HepG2 (cell line): ENCODE measurements at regions not wholly inside any gene's neighbourhood (a gene's known extent, or its start where the extent isn't known, plus 50 kb on each side); places are given as distances from the start of the nearest gene placed in this dataset.

Source experiments
- HOXA9 ChIP-seq: sonication (generic); formaldehyde crosslinking; IDR thresholded peaks from 2 replicates; pipeline ENCODE4 v1.8.1; 2022; ENCODE audit warnings: missing genetic modification reagents, mild to moderate bottlenecking, moderate library complexity, borderline replicate concordance
- HOXD1 ChIP-seq: sonication (generic); formaldehyde crosslinking; IDR thresholded peaks from 2 replicates; pipeline ENCODE4 v1.5.0; 2020; ENCODE audit warnings: missing genetic modification reagents
- MXD4 ChIP-seq: IDR thresholded peaks from 2 replicates; pipeline ENCODE4 v1.6.1; 2016; ENCODE audit warnings: mild to moderate bottlenecking, missing biosample characterization, missing genetic modification reagents
- NCOA1 ChIP-seq: sonication (generic); formaldehyde crosslinking; IDR thresholded peaks from 2 replicates; pipeline ENCODE4 v1.9.0; 2021; ENCODE audit warnings: missing genetic modification reagents
- PHF8 ChIP-seq: sonication (generic); formaldehyde crosslinking; IDR thresholded peaks from 2 replicates; pipeline ENCODE4 v1.5.0; 2020; ENCODE audit warnings: missing genetic modification reagents
- RARA ChIP-seq: IDR thresholded peaks from 2 replicates; pipeline ENCODE4 v1.6.1; 2016; ENCODE audit warnings: missing genetic modification reagents, missing compliant biosample characterization
- SP4 ChIP-seq: sonication (generic); formaldehyde crosslinking; IDR thresholded peaks from 2 replicates; pipeline ENCODE4 v1.8.1; 2023; ENCODE audit warnings: mild to moderate bottlenecking, missing genetic modification reagents
- SRSF1 ChIP-seq: fragments of 200-400 bp; formaldehyde crosslinking; optimal IDR thresholded peaks from 2 replicates; pipeline ENCODE3; 2017; ENCODE audit warnings: mild to moderate bottlenecking, low read depth, low read length, moderate library complexity
- SRY ChIP-seq: sonication (generic); formaldehyde crosslinking; IDR thresholded peaks from 2 replicates; pipeline ENCODE4 v1.8.0; 2022; ENCODE audit warnings: mild to moderate bottlenecking, missing genetic modification reagents
- TCF12 ChIP-seq, 2 experiments: fragments of 450-650 bp in 1 of 2; sonication (generic) in 1 of 2; formaldehyde crosslinking in 1 of 2; IDR thresholded peaks; 2 replicates each; pipeline versions ENCODE4 v1.6.1 to v1.8.0; 2017 to 2022; ENCODE audit warnings: antibody characterized with exemption in 1 of 2, mild to moderate bottlenecking in 1 of 2, missing genetic modification reagents in 1 of 2, moderate library complexity in 1 of 2
- ZFP82 ChIP-seq: sonication (generic); formaldehyde crosslinking; IDR thresholded peaks from 2 replicates; pipeline ENCODE4 v1.5.1; 2020; ENCODE audit warnings: mild to moderate bottlenecking, missing genetic modification reagents, borderline replicate concordance
- ZNF180 ChIP-seq: sonication (generic); formaldehyde crosslinking; IDR thresholded peaks from 2 replicates; pipeline ENCODE4 v1.4.0; 2020; ENCODE audit warnings: low read depth, missing genetic modification reagents, borderline replicate concordance
- ZNF556 ChIP-seq: sonication (generic); formaldehyde crosslinking; IDR thresholded peaks from 2 replicates; pipeline ENCODE4 v1.4.0; 2020; ENCODE audit warnings: mild to moderate bottlenecking, missing genetic modification reagents, borderline replicate concordance
- ZNF614 ChIP-seq: IDR thresholded peaks from 2 replicates; pipeline ENCODE4 v1.6.1; 2018; ENCODE audit warnings: missing biosample characterization, missing genetic modification reagents, inconsistent platforms, borderline replicate concordance
- ZNF670 ChIP-seq: sonication (generic); formaldehyde crosslinking; IDR thresholded peaks from 2 replicates; pipeline ENCODE4 v1.8.0; 2022; ENCODE audit warnings: mild to moderate bottlenecking, missing genetic modification reagents, borderline replicate concordance
- TF ChIP-seq, protein P1 (sequence below): sonication (generic); formaldehyde crosslinking; IDR thresholded peaks from 2 replicates; pipeline ENCODE4 v1.4.0; 2020; ENCODE audit warnings: missing genetic modification reagents
- TF ChIP-seq, protein P2 (sequence below): sonication (generic); formaldehyde crosslinking; IDR thresholded peaks from 2 replicates; pipeline ENCODE4 v1.4.0; 2020; ENCODE audit warnings: low read depth, missing genetic modification reagents
- TF ChIP-seq, protein P3 (sequence below): fragments of 450-650 bp; IDR thresholded peaks from 2 replicates; pipeline ENCODE4 v1.6.1; 2017

DNA sequence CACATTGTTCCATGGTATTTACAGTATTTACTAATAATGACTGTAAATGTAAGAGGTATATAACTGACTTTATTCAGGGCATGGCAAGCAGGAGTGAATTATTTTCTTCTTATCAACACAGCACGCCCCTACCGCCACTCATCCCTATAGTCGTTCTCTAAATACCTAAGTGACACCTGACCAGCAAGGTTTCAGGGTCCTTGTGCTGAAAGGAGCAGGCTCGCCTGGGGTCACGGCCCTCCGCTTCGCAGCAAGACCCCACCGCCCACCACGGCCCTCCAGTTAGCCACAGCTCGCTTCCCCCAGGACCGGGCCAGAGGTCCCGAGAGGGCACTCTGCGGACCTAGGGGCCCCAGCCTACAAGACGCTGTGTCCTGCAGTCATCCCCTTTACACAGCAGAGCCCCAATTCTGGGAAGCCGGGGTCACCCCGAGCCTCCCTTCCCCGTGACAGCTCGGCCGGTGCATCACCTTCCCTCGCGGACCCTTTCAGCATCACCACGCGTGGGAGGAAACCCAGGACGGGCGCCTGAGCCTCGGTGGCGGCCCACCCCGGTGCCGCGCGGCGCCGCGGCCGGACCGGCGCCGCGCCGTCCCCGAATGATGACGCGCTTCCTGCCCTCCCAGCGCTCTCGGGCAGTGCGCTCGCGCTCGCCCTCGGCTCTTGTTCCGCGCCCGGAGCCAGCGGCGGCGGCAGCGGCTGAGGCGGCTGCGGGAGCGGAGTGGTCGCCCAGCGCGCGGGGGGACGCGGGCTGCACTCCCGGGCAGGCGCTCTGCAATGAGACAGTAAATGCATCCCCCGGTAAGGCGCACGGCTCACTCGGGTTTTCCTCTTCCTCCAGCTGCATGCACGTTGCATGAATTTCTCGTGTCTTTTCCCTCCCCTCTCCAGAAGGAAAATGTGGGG, 225.1 kb upstream of the C2CD4B start, which contains the start of gene TLN2 (continued):
- TF ChIP-seq, protein P1, sequence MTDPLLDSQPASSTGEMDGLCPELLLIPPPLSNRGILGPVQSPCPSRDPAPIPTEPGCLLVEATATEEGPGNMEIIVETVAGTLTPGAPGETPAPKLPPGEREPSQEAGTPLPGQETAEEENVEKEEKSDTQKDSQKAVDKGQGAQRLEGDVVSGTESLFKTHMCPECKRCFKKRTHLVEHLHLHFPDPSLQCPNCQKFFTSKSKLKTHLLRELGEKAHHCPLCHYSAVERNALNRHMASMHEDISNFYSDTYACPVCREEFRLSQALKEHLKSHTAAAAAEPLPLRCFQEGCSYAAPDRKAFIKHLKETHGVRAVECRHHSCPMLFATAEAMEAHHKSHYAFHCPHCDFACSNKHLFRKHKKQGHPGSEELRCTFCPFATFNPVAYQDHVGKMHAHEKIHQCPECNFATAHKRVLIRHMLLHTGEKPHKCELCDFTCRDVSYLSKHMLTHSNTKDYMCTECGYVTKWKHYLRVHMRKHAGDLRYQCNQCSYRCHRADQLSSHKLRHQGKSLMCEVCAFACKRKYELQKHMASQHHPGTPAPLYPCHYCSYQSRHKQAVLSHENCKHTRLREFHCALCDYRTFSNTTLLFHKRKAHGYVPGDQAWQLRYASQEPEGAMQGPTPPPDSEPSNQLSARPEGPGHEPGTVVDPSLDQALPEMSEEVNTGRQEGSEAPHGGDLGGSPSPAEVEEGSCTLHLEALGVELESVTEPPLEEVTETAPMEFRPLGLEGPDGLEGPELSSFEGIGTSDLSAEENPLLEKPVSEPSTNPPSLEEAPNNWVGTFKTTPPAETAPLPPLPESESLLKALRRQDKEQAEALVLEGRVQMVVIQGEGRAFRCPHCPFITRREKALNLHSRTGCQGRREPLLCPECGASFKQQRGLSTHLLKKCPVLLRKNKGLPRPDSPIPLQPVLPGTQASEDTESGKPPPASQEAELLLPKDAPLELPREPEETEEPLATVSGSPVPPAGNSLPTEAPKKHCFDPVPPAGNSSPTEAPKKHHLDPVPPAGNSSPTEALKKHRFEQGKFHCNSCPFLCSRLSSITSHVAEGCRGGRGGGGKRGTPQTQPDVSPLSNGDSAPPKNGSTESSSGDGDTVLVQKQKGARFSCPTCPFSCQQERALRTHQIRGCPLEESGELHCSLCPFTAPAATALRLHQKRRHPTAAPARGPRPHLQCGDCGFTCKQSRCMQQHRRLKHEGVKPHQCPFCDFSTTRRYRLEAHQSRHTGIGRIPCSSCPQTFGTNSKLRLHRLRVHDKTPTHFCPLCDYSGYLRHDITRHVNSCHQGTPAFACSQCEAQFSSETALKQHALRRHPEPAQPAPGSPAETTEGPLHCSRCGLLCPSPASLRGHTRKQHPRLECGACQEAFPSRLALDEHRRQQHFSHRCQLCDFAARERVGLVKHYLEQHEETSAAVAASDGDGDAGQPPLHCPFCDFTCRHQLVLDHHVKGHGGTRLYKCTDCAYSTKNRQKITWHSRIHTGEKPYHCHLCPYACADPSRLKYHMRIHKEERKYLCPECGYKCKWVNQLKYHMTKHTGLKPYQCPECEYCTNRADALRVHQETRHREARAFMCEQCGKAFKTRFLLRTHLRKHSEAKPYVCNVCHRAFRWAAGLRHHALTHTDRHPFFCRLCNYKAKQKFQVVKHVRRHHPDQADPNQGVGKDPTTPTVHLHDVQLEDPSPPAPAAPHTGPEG, result no peak; the same call in 1 of the 2 replicates
- TF ChIP-seq ZNF180 (CRISPR knock-in tag) (peak; percentile 65; the same call in 1 of the 2 replicates), PHF8 (CRISPR knock-in tag) (peak; percentile 96), ZNF614 (CRISPR knock-in tag) (no peak), ZFP82 (CRISPR knock-in tag) (no peak), SRY (CRISPR knock-in tag) (no peak), RARA (CRISPR knock-in tag) (no peak), TCF12 (IDR thresholded peaks at IDR 0.05) (no peak), TCF12 (CRISPR knock-in tag; IDR thresholded peaks at IDR 0.05) (no peak), NCOA1 (no peak), MXD4 (CRISPR knock-in tag) (peak; percentile 36; the same call in 1 of the 2 replicates), HOXD1 (CRISPR knock-in tag) (peak; percentile 51; the same call in 1 of the 2 replicates), ZNF556 (peak; percentile 79; the same call in 1 of the 2 replicates), ZNF670 (CRISPR knock-in tag) (no peak), SRSF1 (no peak), HOXA9 (CRISPR knock-in tag) (no peak; the same call in 1 of the 2 replicates), SP4 (peak; percentile 26; the same call in 1 of the 2 replicates)
- TF ChIP-seq, protein P2, sequence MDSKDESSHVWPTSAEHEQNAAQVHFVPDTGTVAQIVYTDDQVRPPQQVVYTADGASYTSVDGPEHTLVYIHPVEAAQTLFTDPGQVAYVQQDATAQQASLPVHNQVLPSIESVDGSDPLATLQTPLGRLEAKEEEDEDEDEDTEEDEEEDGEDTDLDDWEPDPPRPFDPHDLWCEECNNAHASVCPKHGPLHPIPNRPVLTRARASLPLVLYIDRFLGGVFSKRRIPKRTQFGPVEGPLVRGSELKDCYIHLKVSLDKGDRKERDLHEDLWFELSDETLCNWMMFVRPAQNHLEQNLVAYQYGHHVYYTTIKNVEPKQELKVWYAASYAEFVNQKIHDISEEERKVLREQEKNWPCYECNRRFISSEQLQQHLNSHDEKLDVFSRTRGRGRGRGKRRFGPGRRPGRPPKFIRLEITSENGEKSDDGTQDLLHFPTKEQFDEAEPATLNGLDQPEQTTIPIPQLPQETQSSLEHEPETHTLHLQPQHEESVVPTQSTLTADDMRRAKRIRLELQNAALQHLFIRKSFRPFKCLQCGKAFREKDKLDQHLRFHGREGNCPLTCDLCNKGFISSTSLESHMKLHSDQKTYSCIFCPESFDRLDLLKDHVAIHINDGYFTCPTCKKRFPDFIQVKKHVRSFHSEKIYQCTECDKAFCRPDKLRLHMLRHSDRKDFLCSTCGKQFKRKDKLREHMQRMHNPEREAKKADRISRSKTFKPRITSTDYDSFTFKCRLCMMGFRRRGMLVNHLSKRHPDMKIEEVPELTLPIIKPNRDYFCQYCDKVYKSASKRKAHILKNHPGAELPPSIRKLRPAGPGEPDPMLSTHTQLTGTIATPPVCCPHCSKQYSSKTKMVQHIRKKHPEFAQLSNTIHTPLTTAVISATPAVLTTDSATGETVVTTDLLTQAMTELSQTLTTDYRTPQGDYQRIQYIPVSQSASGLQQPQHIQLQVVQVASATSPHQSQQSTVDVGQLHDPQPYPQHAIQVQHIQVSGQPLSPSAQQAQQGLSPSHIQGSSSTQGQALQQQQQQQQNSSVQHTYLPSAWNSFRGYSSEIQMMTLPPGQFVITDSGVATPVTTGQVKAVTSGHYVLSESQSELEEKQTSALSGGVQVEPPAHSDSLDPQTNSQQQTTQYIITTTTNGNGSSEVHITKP (CRISPR knock-in tag), result no peak
- TF ChIP-seq, protein P3, sequence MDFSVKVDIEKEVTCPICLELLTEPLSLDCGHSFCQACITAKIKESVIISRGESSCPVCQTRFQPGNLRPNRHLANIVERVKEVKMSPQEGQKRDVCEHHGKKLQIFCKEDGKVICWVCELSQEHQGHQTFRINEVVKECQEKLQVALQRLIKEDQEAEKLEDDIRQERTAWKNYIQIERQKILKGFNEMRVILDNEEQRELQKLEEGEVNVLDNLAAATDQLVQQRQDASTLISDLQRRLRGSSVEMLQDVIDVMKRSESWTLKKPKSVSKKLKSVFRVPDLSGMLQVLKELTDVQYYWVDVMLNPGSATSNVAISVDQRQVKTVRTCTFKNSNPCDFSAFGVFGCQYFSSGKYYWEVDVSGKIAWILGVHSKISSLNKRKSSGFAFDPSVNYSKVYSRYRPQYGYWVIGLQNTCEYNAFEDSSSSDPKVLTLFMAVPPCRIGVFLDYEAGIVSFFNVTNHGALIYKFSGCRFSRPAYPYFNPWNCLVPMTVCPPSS, result no peak
